Choroid plexus epithelial cell (primary cell): ENCODE measurements at regions not wholly inside any gene's neighbourhood (a gene's known extent, or its start where the extent isn't known, plus 50 kb on each side); places are given as distances from the start of the nearest gene placed in this dataset.

Experiments used
- DNase-seq: peaks from one replicate; pipeline ENCODE4 v3.0.0-alpha.2; 2010; ENCODE audit warnings: low read depth
- H3K4me3 ChIP-seq: 2 replicates; pipeline ENCODE4 v1.5.1; 2011; ENCODE audit warnings: low read depth, mild to moderate bottlenecking, control low read depth, low read length, moderate library complexity
- CTCF ChIP-seq: conservative IDR thresholded peaks from 2 replicates; pipeline ENCODE4 v1.5.1; 2011; ENCODE audit warnings: low read depth, mild to moderate bottlenecking, control low read depth, inconsistent platforms, low read length, moderate library complexity

GRCh38 chr1:114209971-114210370 lies 56.3 kb upstream of the SYT6 start:
- no peak overlapping the region for H3K4me3 ChIP-seq
- TF ChIP-seq CTCF: no peak
- DNase-seq: no peak

- DNase-seq: no peak
- no peak for TF ChIP-seq CTCF
- no peak overlapping the region for H3K4me3 ChIP-seq
Measured at GRCh38 chr1:114208714-114209113, 55.0 kb upstream of the SYT6 start.

- DNase-seq: no peak
- TF ChIP-seq CTCF: no peak
- H3K4me3 ChIP-seq: no peak overlapping the region
Measured at GRCh38 chr1:114208106-114208505, 54.4 kb upstream of the SYT6 start.

GRCh38 chr1:114207635-114208034 lies 54.0 kb upstream of the SYT6 start:
- no peak overlapping the region for H3K4me3 ChIP-seq
- no peak for DNase-seq
- no peak for TF ChIP-seq CTCF

GRCh38 chr1:114206392-114206791 lies 52.7 kb upstream of the SYT6 start:
- DNase-seq: no peak
- no peak for TF ChIP-seq CTCF
- no peak overlapping the region for H3K4me3 ChIP-seq

- DNase-seq: no peak
- no peak for TF ChIP-seq CTCF
- H3K4me3 ChIP-seq: no peak overlapping the region
Measured at GRCh38 chr1:114203595-114204128, 50.0 kb upstream of the SYT6 start.
